IgD-negative memory B cell (primary cell): ENCODE measurements at regions not wholly inside any gene's neighbourhood (a gene's known extent, or its start where the extent isn't known, plus 50 kb on each side); places are given as distances from the start of the nearest gene placed in this dataset.
"Not testable (repeated sequence)": the region's sequence is repeated elsewhere in the genome, so short reads cannot be mapped to it uniquely, and the experiment has no call there.

ENCODE experiments used
- H3K27ac Mint-ChIP-seq, 3 donors: one replicate each; pipeline ENCODE4 v1.8.0; 2020 to 2022; ENCODE audit warnings: mild to moderate bottlenecking in 3 of 3, mixed read lengths in 3 of 3, moderate library complexity in 1 of 3
- H3K27me3 Mint-ChIP-seq: one replicate; pipeline ENCODE4 v1.8.0; 2021; ENCODE audit warnings: mixed read lengths
- H3K36me3 Mint-ChIP-seq: one replicate; pipeline ENCODE4 v1.8.0; 2020; ENCODE audit warnings: mild to moderate bottlenecking, mixed read lengths
- H3K4me1 Mint-ChIP-seq, 3 donors: one replicate each; pipeline ENCODE4 v1.8.0; 2020 to 2022; ENCODE audit warnings: mixed read lengths in 3 of 3, mild to moderate bottlenecking in 1 of 3
- H3K4me3 Mint-ChIP-seq, 4 donors: one replicate each; pipeline ENCODE4 v1.8.0; 2020 to 2022; ENCODE audit warnings: mild to moderate bottlenecking in 4 of 4, mixed read lengths in 4 of 4, moderate library complexity in 3 of 4
- H3K9me3 Mint-ChIP-seq, 3 donors: one replicate each; pipeline ENCODE4 v1.8.0; 2020 to 2021; ENCODE audit warnings: mixed read lengths in 3 of 3, mild to moderate bottlenecking in 1 of 3

GRCh38 chr16:86886651-86887050, 308.3 kb downstream of the FOXL1 start:
- Mint-ChIP-seq H3K36me3 (no peaks in the 10 kb centered on the region), H3K9me3 (peaks cover 0 to 5% (median 4%) of the 10 kb centered on the region in 3 donors), H3K4me1 (no peaks in the 10 kb centered on the region), H3K27me3 (peaks cover 7% of the 10 kb centered on the region), H3K4me3 (no peak overlapping the region), H3K27ac (no peak overlapping the region)

- Mint-ChIP-seq H3K9me3 (peaks cover 0 to 5% (median 4%) of the 10 kb centered on the region in 3 donors), H3K36me3 (no peaks in the 10 kb centered on the region), H3K4me1 (no peaks in the 10 kb centered on the region), H3K27me3 (peaks cover 5% of the 10 kb centered on the region), H3K27ac (no peak overlapping the region), H3K4me3 (no peak overlapping the region)
Measured at GRCh38 chr16:86887416-86887815, 309.1 kb downstream of the FOXL1 start.

GRCh38 chr16:86888231-86889053, 310.1 kb downstream of the FOXL1 start:
- Mint-ChIP-seq H3K27me3 (peaks cover 4% of the 10 kb centered on the region), H3K27ac (no peak overlapping the region), H3K9me3 (peaks cover 0 to 4% (median 3%) of the 10 kb centered on the region in 3 donors), H3K4me3 (peak overlapping the region in 1 of 4 donors; percentile 4), H3K36me3 (no peaks in the 10 kb centered on the region), H3K4me1 (no peaks in the 10 kb centered on the region)

- H3K4me3 Mint-ChIP-seq, H3K9me3 Mint-ChIP-seq, H3K4me1 Mint-ChIP-seq, H3K27ac Mint-ChIP-seq, H3K36me3 Mint-ChIP-seq, H3K27me3 Mint-ChIP-seq: not testable (repeated sequence)
Measured at GRCh38 chr16:86889054-86889366, 310.7 kb downstream of the FOXL1 start.

GRCh38 chr16:86889974-86890373, 311.6 kb downstream of the FOXL1 start:
- H3K9me3 Mint-ChIP-seq, result peaks cover 0 to 4% (median 0%) of the 10 kb centered on the region in 3 donors
- H3K4me1 Mint-ChIP-seq, result no peaks in the 10 kb centered on the region
- H3K27me3 Mint-ChIP-seq, result peaks cover 9% of the 10 kb centered on the region
- no peaks in the 10 kb centered on the region for H3K36me3 Mint-ChIP-seq
- no peak overlapping the region for H3K4me3 Mint-ChIP-seq
- no peak overlapping the region for H3K27ac Mint-ChIP-seq

GRCh38 chr16:86891121-86891520, 312.8 kb downstream of the FOXL1 start:
- Mint-ChIP-seq H3K27ac (no peak overlapping the region), H3K4me1 (no peaks in the 10 kb centered on the region), H3K27me3 (peaks cover 10% of the 10 kb centered on the region), H3K36me3 (no peaks in the 10 kb centered on the region), H3K9me3 (peaks cover 0 to 4% (median 0%) of the 10 kb centered on the region in 3 donors), H3K4me3 (no peak overlapping the region)

- H3K4me1 Mint-ChIP-seq, result no peaks in the 10 kb centered on the region
- peaks cover 0 to 4% (median 0%) of the 10 kb centered on the region in 3 donors for H3K9me3 Mint-ChIP-seq
- H3K36me3 Mint-ChIP-seq, result no peaks in the 10 kb centered on the region
- H3K27ac Mint-ChIP-seq, result no peak overlapping the region
- peaks cover 10% of the 10 kb centered on the region for H3K27me3 Mint-ChIP-seq
- no peak overlapping the region for H3K4me3 Mint-ChIP-seq
Measured at GRCh38 chr16:86891631-86892030, 313.3 kb downstream of the FOXL1 start.

- Mint-ChIP-seq H3K9me3 (peaks cover 0 to 4% (median 0%) of the 10 kb centered on the region in 3 donors), H3K4me3 (no peak overlapping the region), H3K4me1 (no peaks in the 10 kb centered on the region), H3K27ac (no peak overlapping the region), H3K36me3 (peaks cover 2% of the 10 kb centered on the region), H3K27me3 (peaks cover 10% of the 10 kb centered on the region)
Measured at GRCh38 chr16:86892509-86892908, 314.2 kb downstream of the FOXL1 start.

GRCh38 chr16:86893506-86893905, 315.2 kb downstream of the FOXL1 start:
- H3K27ac Mint-ChIP-seq, result no peak overlapping the region
- peaks cover 0 to 4% (median 0%) of the 10 kb centered on the region in 3 donors for H3K9me3 Mint-ChIP-seq
- no peak overlapping the region for H3K4me3 Mint-ChIP-seq
- peaks cover 10% of the 10 kb centered on the region for H3K27me3 Mint-ChIP-seq
- no peaks in the 10 kb centered on the region for H3K4me1 Mint-ChIP-seq
- H3K36me3 Mint-ChIP-seq, result peaks cover 2% of the 10 kb centered on the region

GRCh38 chr16:86894029-86894567, 315.7 kb downstream of the FOXL1 start:
- no peak overlapping the region for H3K27ac Mint-ChIP-seq
- H3K4me3 Mint-ChIP-seq, result no peak overlapping the region
- peaks cover 10% of the 10 kb centered on the region for H3K27me3 Mint-ChIP-seq
- no peaks in the 10 kb centered on the region for H3K4me1 Mint-ChIP-seq
- H3K9me3 Mint-ChIP-seq, result peaks cover 0 to under 1% (median 0%) of the 10 kb centered on the region in 3 donors
- peaks cover 2% of the 10 kb centered on the region for H3K36me3 Mint-ChIP-seq

GRCh38 chr16:86894925-86895324, 316.6 kb downstream of the FOXL1 start:
- H3K36me3 Mint-ChIP-seq, result peaks cover 2% of the 10 kb centered on the region
- no peaks in the 10 kb centered on the region for H3K4me1 Mint-ChIP-seq
- H3K27ac Mint-ChIP-seq, result peak overlapping the region in 1 of 3 donors; percentile 31
- H3K27me3 Mint-ChIP-seq, result peaks cover 10% of the 10 kb centered on the region
- H3K9me3 Mint-ChIP-seq, result no peaks in the 10 kb centered on the region
- no peak overlapping the region for H3K4me3 Mint-ChIP-seq

GRCh38 chr16:86895606-86896005, 317.3 kb downstream of the FOXL1 start:
- H3K27ac Mint-ChIP-seq, result no peak overlapping the region
- H3K27me3 Mint-ChIP-seq, result peaks cover 10% of the 10 kb centered on the region
- H3K36me3 Mint-ChIP-seq, result peaks cover 2% of the 10 kb centered on the region
- H3K9me3 Mint-ChIP-seq, result no peaks in the 10 kb centered on the region
- H3K4me3 Mint-ChIP-seq, result no peak overlapping the region
- H3K4me1 Mint-ChIP-seq, result no peaks in the 10 kb centered on the region

GRCh38 chr16:86896976-86897375, 318.6 kb downstream of the FOXL1 start:
- H3K27ac Mint-ChIP-seq, result no peak overlapping the region
- peaks cover 2% of the 10 kb centered on the region for H3K36me3 Mint-ChIP-seq
- peaks cover 10% of the 10 kb centered on the region for H3K27me3 Mint-ChIP-seq
- H3K9me3 Mint-ChIP-seq, result peaks cover 0 to 2% (median 0%) of the 10 kb centered on the region in 3 donors
- no peak overlapping the region for H3K4me3 Mint-ChIP-seq
- no peaks in the 10 kb centered on the region for H3K4me1 Mint-ChIP-seq

- H3K9me3 Mint-ChIP-seq, result peaks cover 0 to 2% (median 0%) of the 10 kb centered on the region in 3 donors
- H3K36me3 Mint-ChIP-seq, result peaks cover 2% of the 10 kb centered on the region
- H3K27me3 Mint-ChIP-seq, result peaks cover 10% of the 10 kb centered on the region
- H3K4me3 Mint-ChIP-seq, result no peak overlapping the region
- no peaks in the 10 kb centered on the region for H3K4me1 Mint-ChIP-seq
- H3K27ac Mint-ChIP-seq, result no peak overlapping the region
Measured at GRCh38 chr16:86897486-86897885, 319.1 kb downstream of the FOXL1 start.

GRCh38 chr16:86898386-86898785, 320.0 kb downstream of the FOXL1 start:
- Mint-ChIP-seq H3K27ac (no peak overlapping the region), H3K4me3 (no peak overlapping the region), H3K4me1 (no peaks in the 10 kb centered on the region), H3K36me3 (peaks cover 2% of the 10 kb centered on the region), H3K9me3 (peaks cover 0 to 2% (median 0%) of the 10 kb centered on the region in 3 donors), H3K27me3 (peaks cover 7% of the 10 kb centered on the region)

GRCh38 chr16:86899151-86899550, 320.8 kb downstream of the FOXL1 start:
- peaks cover 2% of the 10 kb centered on the region for H3K36me3 Mint-ChIP-seq
- H3K9me3 Mint-ChIP-seq, result peaks cover 0 to 2% (median 0%) of the 10 kb centered on the region in 3 donors

More at GRCh38 chr16:86899151-86899550, 320.8 kb downstream of the FOXL1 start:
- Mint-ChIP-seq H3K4me1 (no peaks in the 10 kb centered on the region), H3K27ac (no peak overlapping the region), H3K27me3 (peaks cover 4% of the 10 kb centered on the region), H3K4me3 (no peak overlapping the region)
